ENCODE measurements at regions not wholly inside any gene's neighbourhood (a gene's known extent, or its start where the extent isn't known, plus 50 kb on each side); places are given as distances from the start of the nearest gene placed in this dataset.

GRCh38 chr4:188228279-188228678 lies 89.0 kb downstream of the TRIML1 start:
- TF ChIP-seq, protein P1, sequence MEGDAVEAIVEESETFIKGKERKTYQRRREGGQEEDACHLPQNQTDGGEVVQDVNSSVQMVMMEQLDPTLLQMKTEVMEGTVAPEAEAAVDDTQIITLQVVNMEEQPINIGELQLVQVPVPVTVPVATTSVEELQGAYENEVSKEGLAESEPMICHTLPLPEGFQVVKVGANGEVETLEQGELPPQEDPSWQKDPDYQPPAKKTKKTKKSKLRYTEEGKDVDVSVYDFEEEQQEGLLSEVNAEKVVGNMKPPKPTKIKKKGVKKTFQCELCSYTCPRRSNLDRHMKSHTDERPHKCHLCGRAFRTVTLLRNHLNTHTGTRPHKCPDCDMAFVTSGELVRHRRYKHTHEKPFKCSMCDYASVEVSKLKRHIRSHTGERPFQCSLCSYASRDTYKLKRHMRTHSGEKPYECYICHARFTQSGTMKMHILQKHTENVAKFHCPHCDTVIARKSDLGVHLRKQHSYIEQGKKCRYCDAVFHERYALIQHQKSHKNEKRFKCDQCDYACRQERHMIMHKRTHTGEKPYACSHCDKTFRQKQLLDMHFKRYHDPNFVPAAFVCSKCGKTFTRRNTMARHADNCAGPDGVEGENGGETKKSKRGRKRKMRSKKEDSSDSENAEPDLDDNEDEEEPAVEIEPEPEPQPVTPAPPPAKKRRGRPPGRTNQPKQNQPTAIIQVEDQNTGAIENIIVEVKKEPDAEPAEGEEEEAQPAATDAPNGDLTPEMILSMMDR (IDR thresholded peaks at IDR 0.05), result no peak
- no peak for TF ChIP-seq POLR2A (IDR thresholded peaks at IDR 0.05)
